Jurkat, Clone E6-1 (cell line): ENCODE measurements at regions not wholly inside any gene's neighbourhood (a gene's known extent, or its start where the extent isn't known, plus 50 kb on each side); places are given as distances from the start of the nearest gene placed in this dataset.

ENCODE experiments used
- DNase-seq: peaks from one replicate; pipeline ENCODE4 v3.0.0-alpha.2; 2011; ENCODE audit warnings: low read depth, low spot score
- H3K4me3 ChIP-seq: 2 replicates; pipeline ENCODE4 v1.5.1; 2011; ENCODE audit warnings: mild to moderate bottlenecking, low read length, control low read depth, moderate library complexity

- no peak for DNase-seq
- no peak overlapping the region for H3K4me3 ChIP-seq
Observed at GRCh38 chr4:17152941-17153540, 254.6 kb upstream of the LDB2 start.

DNA sequence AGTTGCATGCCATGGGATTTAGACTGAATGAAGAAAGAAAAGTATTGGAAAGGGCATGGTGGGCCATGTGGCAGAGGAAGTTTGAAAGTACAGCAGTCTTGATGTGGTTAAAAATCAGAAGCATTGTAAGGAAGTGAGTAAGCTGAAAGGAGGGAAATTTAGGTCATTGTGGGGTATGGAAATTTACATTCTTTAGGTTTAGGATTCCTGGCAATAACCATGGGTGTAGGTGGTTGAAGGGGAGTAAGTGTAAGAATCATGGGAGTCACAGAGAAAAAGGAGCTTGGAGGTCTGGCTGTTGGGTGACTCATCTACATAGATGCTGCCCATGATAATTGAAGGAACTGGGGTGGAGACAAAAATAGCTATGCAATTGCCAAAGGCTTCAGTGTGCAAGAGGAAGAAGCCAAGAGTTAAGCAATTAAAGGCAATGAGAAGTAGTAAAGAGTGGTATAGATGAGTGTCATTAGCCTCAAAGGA lies 243.8 kb upstream of the LDB2 start:
- no peak for DNase-seq
- no peak overlapping the region for H3K4me3 ChIP-seq

- no peak overlapping the region for H3K4me3 ChIP-seq
- DNase-seq = no peak
Observed at GRCh38 chr4:17138847-17139246, 240.4 kb upstream of the LDB2 start.

DNA sequence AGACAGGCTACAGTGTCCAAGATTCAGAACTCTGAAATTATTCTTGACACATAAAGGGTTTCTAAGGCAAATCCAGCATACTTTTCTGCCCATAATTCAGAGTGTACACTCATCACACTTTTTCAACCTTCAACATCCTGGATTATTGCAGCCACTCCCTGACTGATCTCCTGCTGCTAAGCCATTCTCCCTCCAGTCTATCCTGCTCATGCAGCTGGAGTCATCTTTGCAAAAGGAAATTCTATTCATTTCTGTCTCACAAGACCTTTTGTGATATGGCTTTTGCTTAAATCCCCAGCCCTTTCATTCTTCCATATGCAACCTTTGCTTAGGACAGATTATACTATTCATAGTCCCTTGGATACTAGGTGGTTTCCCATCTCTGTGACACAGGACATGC lies 236.1 kb upstream of the LDB2 start:
- H3K4me3 ChIP-seq = no peak overlapping the region
- no peak for DNase-seq

DNA sequence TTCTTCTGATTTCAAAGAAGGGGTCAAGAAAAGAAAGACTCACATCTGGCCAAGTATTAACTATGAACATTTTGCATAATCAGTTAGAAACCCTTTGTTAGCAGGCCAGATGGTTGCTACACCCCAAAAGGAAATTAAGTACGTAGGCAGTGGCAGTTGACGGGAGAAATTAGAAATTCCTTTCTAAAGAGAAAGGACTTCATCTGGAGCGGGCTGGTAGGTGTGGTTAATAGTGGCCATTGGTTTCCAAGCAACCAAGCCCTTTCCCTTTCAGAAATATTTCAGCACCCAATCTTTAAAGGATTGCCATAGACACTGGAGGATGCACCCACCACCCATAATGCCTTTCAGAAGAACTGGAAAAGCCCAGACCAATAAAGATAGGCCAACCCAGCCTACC lies 235.7 kb upstream of the LDB2 start:
- no peak overlapping the region for H3K4me3 ChIP-seq
- DNase-seq = no peak

- H3K4me3 ChIP-seq = no peak overlapping the region
- no peak for DNase-seq
Observed at GRCh38 chr4:17132226-17132625, 233.8 kb upstream of the LDB2 start.

- DNase-seq = no peak
- no peak overlapping the region for H3K4me3 ChIP-seq
Observed at GRCh38 chr4:17128268-17128667, 229.8 kb upstream of the LDB2 start.

- no peak overlapping the region for H3K4me3 ChIP-seq
- DNase-seq = no peak
Observed at GRCh38 chr4:17126321-17126966, 228.0 kb upstream of the LDB2 start.

DNA sequence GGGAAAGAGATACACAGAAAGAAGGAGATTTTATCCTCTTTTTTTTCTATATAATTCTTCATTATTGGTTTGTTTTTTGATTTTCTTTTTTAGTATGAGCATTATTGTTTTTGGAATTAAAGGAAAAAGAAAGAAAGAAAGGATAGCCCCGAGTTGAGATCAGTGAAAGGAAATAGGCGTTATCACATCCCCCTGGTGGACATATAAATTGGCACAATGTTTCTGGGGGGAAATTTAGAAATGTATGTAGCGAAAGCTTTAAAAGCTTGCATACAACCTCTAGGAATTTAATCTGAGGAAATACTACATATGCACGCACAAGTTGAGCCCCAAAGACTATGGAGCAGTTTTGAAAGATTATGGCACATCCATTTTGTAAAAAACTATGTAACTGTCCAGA lies 226.3 kb upstream of the LDB2 start:
- H3K4me3 ChIP-seq = no peak overlapping the region
- no peak for DNase-seq

DNA sequence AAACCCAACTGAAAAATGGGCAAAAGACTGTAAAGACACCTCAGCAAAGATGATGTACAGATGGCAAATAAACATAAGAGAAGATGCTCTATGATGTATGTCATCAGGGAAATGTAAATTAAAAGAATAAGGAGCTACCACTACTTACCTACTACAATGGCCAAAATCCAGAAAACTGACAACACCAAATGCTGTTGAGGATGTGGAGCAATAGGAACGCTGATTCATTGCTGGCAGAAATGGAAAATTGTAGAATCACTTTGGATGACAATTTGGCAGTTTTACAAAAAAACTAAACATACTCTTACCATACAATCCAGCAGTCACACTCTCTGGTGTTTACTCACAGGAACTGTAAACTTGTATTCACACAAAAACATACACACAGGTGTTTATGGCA lies 222.3 kb upstream of the LDB2 start:
- no peak for DNase-seq
- H3K4me3 ChIP-seq = no peak overlapping the region

DNA sequence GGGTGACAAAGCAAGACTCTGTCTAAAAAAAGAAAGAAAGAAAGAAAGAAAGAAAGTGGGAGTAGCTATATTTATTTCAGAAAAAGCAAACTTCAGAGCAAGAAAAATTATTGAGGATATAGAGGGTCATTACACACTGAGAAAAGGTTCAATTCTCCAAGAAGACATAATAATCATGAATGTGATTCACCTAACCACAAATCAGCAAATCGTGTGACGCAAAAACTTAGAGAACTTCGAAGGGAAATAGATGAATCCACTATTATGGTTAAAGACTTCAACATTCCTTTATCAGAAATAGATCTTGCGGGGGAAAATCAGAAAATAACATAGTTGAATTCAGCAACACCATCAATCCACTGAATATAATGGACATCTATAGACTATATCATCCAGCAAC lies 219.3 kb upstream of the LDB2 start:
- DNase-seq = no peak
- H3K4me3 ChIP-seq = no peak overlapping the region

GRCh38 chr4:17115583-17115982 lies 217.1 kb upstream of the LDB2 start:
- no peak for DNase-seq
- no peak overlapping the region for H3K4me3 ChIP-seq

- peak; percentile 15 for DNase-seq
- no peak overlapping the region for H3K4me3 ChIP-seq
Observed at GRCh38 chr4:17112292-17112659, 213.8 kb upstream of the LDB2 start.

DNA sequence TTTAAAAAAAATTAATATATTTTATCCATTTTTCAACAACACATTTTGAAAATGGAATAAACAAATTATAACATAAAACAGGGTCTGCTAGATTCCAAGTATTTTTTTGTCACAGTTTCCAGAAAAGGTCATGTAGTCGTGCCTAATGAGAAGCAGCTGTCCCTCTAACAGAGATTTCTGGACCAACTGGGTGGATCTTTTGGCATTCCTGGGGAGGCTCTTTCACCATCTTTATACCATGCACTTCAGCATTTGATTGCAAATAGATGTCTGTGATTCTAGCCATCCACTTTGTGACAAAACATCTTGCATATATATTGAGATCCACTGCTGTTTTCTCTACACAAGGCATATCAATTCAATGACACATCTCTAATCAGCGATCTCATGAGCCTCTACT lies 210.7 kb upstream of the LDB2 start:
- no peak for DNase-seq
- H3K4me3 ChIP-seq = no peak overlapping the region

DNA sequence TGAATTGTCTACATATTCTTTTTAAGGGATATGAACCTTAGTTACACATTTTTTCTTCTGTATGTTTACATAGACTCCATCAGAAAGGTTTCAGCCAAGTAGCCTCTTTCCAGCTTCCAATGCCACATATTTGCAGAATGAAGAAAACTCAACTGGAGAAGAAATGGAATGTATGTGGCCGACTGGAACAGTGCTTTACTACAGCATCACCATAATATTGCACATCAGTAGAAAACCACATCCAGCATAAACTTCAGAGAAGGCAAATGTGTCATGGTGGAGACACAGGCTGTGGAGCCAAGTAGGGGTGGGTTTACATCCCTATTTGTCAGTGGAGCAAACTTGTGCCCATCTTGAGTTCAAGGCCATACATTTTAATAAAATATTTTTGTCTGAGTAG lies 204.8 kb upstream of the LDB2 start:
- no peak for DNase-seq
- no peak overlapping the region for H3K4me3 ChIP-seq

- DNase-seq = no peak
- H3K4me3 ChIP-seq = no peak overlapping the region
Observed at GRCh38 chr4:17098996-17099395, 200.6 kb upstream of the LDB2 start.

- no peak overlapping the region for H3K4me3 ChIP-seq
- no peak for DNase-seq
Observed at GRCh38 chr4:17098401-17098800, 200.0 kb upstream of the LDB2 start.

DNA sequence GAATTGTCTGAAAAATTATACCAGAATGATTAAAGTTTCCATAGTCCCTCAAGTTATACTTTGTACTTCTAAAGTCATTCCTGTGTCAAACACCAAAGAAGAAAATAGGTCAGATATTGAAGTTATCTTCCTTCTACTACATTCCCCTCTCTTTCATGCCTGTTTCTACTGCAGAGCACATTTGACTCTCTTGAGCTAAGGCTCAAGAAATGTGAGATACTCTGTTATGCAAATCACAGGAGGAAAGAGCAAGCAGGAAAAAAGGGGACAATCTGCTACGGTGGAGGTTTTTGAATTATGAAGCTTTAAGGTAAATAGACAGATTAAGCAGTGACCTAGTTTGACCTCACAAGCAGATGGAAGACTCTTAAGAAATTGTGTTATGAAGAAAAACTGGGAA lies 198.9 kb upstream of the LDB2 start:
- H3K4me3 ChIP-seq = no peak overlapping the region
- DNase-seq = no peak

- DNase-seq = no peak
- H3K4me3 ChIP-seq = no peak overlapping the region
Observed at GRCh38 chr4:17096692-17097091, 198.2 kb upstream of the LDB2 start.

- no peak overlapping the region for H3K4me3 ChIP-seq
- no peak for DNase-seq
Observed at GRCh38 chr4:17095771-17096170, 197.3 kb upstream of the LDB2 start.

DNA sequence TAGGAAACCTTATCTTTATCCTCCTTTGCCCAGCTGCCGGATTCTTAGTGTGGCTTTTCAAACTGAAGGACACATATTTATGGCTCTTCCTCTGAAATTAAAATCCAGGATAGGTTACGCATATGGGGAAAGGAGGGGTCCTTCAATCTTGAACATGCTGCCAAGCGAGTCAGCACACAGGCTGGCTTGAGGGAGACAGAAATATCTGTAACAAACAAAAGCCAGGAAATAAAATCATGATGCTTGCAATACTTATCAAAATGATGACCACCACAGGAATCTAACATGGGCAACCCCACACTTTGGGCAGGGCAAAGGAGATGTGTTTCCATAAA lies 196.4 kb upstream of the LDB2 start:
- H3K4me3 ChIP-seq = no peak overlapping the region
- no peak for DNase-seq
